LNCaP clone FGC (cell line): ENCODE measurements at regions not wholly inside any gene's neighbourhood (a gene's known extent, or its start where the extent isn't known, plus 50 kb on each side); places are given as distances from the start of the nearest gene placed in this dataset.

Experiments used
- DNase-seq: peaks from one replicate; pipeline ENCODE4 v3.0.0-alpha.2; 2011; ENCODE audit warnings: low read depth
- H3K4me3 ChIP-seq: 2 replicates; pipeline ENCODE4 v1.5.1; 2011; ENCODE audit warnings: mild to moderate bottlenecking, low read depth, low read length, control low read depth
- CTCF ChIP-seq: IDR thresholded peaks from 2 replicates; pipeline ENCODE4 v1.5.1; 2012; ENCODE audit warnings: mild to moderate bottlenecking; ENCODE audit not compliant: control insufficient read depth, insufficient read depth; ENCODE audit errors: extremely low read depth

- TF ChIP-seq CTCF, result no peak
- no peak for DNase-seq
- H3K4me3 ChIP-seq, result no peak overlapping the region
Measured at GRCh38 chr22:26757496-26757895, 100.1 kb downstream of the MIAT start.

- TF ChIP-seq CTCF, result no peak
- DNase-seq, result no peak
- H3K4me3 ChIP-seq, result no peak overlapping the region
Measured at GRCh38 chr22:26762503-26763472, 105.4 kb downstream of the MIAT start.

- peak; percentile 13; the same call in 1 of the 2 replicates for TF ChIP-seq CTCF
- no peak overlapping the region for H3K4me3 ChIP-seq
- peak; percentile 52 for DNase-seq
Measured at GRCh38 chr22:26763633-26764361, 106.4 kb downstream of the MIAT start.

- no peak overlapping the region for H3K4me3 ChIP-seq
- TF ChIP-seq CTCF, result no peak
- no peak for DNase-seq
Measured at GRCh38 chr22:26766510-26767350, 109.3 kb downstream of the MIAT start.

GRCh38 chr22:26767351-26768155 lies 110.2 kb downstream of the MIAT start:
- H3K4me3 ChIP-seq, result no peak overlapping the region
- no peak for TF ChIP-seq CTCF

GRCh38 chr22:26768156-26768515 lies 110.7 kb downstream of the MIAT start:
- no peak for TF ChIP-seq CTCF
- no peak overlapping the region for H3K4me3 ChIP-seq
- no peak for DNase-seq

More at GRCh38 chr22:26767351-26768155, 110.2 kb downstream of the MIAT start:
- no peak for DNase-seq
